ENCODE measurements at regions not wholly inside any gene's neighbourhood (a gene's known extent, or its start where the extent isn't known, plus 50 kb on each side); places are given as distances from the start of the nearest gene placed in this dataset.

GRCh38 chr9:93843396-93843795, 111.8 kb downstream of the BARX1 start:
- CTCF ChIA-PET, result interaction anchor here (0.5 kb wide), 1 partner anchor 17 kb away, joined by 8 read pairs; no protein-coding TSS in a partner anchor
- ATAC-seq (no peak), DNase-seq (ENCODE audit: low read depth, low spot score) (no peak)
- in situ Hi-C loops (cut with HindIII; ENCODE audit: low pct_unique_long_range_greater_than_20kb, low sequenced_read_pairs) (no loop called here), intact Hi-C loops (cut with micrococcal nuclease; ENCODE audit: unreplicated experiment) (no loop called here)
- no peaks in the 10 kb centered on the region for H3K36me3 ChIP-seq (ENCODE audit: control insufficient read depth, insufficient read depth, low read length)
- peaks cover 2% of the 10 kb centered on the region; the same call in 1 of the 2 replicates for H3K27me3 ChIP-seq (ENCODE audit: control insufficient read depth, insufficient read depth, low read length)
- TF ChIP-seq, protein P1, sequence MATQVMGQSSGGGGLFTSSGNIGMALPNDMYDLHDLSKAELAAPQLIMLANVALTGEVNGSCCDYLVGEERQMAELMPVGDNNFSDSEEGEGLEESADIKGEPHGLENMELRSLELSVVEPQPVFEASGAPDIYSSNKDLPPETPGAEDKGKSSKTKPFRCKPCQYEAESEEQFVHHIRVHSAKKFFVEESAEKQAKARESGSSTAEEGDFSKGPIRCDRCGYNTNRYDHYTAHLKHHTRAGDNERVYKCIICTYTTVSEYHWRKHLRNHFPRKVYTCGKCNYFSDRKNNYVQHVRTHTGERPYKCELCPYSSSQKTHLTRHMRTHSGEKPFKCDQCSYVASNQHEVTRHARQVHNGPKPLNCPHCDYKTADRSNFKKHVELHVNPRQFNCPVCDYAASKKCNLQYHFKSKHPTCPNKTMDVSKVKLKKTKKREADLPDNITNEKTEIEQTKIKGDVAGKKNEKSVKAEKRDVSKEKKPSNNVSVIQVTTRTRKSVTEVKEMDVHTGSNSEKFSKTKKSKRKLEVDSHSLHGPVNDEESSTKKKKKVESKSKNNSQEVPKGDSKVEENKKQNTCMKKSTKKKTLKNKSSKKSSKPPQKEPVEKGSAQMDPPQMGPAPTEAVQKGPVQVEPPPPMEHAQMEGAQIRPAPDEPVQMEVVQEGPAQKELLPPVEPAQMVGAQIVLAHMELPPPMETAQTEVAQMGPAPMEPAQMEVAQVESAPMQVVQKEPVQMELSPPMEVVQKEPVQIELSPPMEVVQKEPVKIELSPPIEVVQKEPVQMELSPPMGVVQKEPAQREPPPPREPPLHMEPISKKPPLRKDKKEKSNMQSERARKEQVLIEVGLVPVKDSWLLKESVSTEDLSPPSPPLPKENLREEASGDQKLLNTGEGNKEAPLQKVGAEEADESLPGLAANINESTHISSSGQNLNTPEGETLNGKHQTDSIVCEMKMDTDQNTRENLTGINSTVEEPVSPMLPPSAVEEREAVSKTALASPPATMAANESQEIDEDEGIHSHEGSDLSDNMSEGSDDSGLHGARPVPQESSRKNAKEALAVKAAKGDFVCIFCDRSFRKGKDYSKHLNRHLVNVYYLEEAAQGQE (IDR thresholded peaks at IDR 0.05; ENCODE audit: insufficient read depth in 1 of 2, low read depth in 2 of 2, low read length in 1 of 2), result no peak
- TF ChIP-seq SIN3A (IDR thresholded peaks at IDR 0.05; ENCODE audit: borderline replicate concordance, insufficient read depth, low read depth, low read length) (no peak), CTCF (IDR thresholded peaks at IDR 0.05) (no peak)
- no peaks in the 10 kb centered on the region for H3K4me1 ChIP-seq (ENCODE audit: control insufficient read depth, insufficient read depth, low read length)
- H3K27ac ChIP-seq (ENCODE audit: low read length), result no peak overlapping the region
- POLR2A ChIA-PET, result no interaction called here
- no peaks in the 10 kb centered on the region for H3K9me3 ChIP-seq (ENCODE audit: control insufficient read depth, insufficient read depth, low read depth, low read length)
- BruUV-seq (replicated peaks), result no TSS peak
- H3K4me3 ChIP-seq (ENCODE audit: low read depth in 2 of 2, low read length in 2 of 2), result no peak overlapping the region

DNA sequence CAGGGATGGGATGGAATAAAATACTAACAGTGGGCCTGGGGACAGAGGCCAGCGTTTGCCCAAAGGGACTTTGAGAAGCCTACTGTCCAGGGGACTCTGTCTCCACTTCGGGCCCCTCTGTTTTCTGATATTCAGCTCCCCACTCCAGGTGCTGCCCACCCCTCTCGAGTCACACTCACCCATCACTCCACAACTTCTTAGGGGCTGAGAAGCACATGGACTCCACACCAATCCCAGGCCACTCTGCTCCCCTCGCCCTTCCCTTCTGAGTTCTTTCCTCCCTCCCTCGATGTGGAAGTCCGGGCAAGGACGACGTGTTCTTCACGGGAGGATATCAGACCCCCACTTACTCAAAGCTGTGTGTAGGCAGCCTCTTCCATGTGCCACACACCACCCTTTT, 124.5 kb downstream of the BARX1 start:
- no peaks in the 10 kb centered on the region for H3K36me3 ChIP-seq (ENCODE audit: control insufficient read depth, insufficient read depth, low read length)
- H3K9me3 ChIP-seq (ENCODE audit: control insufficient read depth, insufficient read depth, low read depth, low read length), result no peaks in the 10 kb centered on the region
- ChIA-PET POLR2A (no interaction called here), CTCF (no interaction called here)
- no peaks in the 10 kb centered on the region for H3K27me3 ChIP-seq (ENCODE audit: control insufficient read depth, insufficient read depth, low read length)
- ATAC-seq (no peak), DNase-seq (ENCODE audit: low read depth, low spot score) (no peak)
- no peak overlapping the region for H3K4me3 ChIP-seq (ENCODE audit: low read depth in 2 of 2, low read length in 2 of 2)
- TF ChIP-seq POLR2AphosphoS5 (IDR thresholded peaks at IDR 0.05; ENCODE audit: low read depth, low read length) (no peak), SIN3A (IDR thresholded peaks at IDR 0.05; ENCODE audit: borderline replicate concordance, insufficient read depth, low read depth, low read length) (no peak), CTCF (IDR thresholded peaks at IDR 0.05) (no peak), TCF7L2 (IDR thresholded peaks at IDR 0.05; ENCODE audit: low read depth, low read length) (no peak)
- TF ChIP-seq, protein P1 (IDR thresholded peaks at IDR 0.05; ENCODE audit: insufficient read depth in 1 of 2, low read depth in 2 of 2, low read length in 1 of 2), result no peak
- in situ Hi-C loops (cut with HindIII; ENCODE audit: low pct_unique_long_range_greater_than_20kb, low sequenced_read_pairs), result no loop called here
- H3K27ac ChIP-seq (ENCODE audit: low read length), result no peak overlapping the region
- intact Hi-C loops (cut with micrococcal nuclease; ENCODE audit: unreplicated experiment), result no loop called here
- H3K4me1 ChIP-seq (ENCODE audit: control insufficient read depth, insufficient read depth, low read length), result no peaks in the 10 kb centered on the region
- no TSS peak for BruUV-seq (replicated peaks)

Measured in Panc1 (cell line).